H1 (cell line): ENCODE measurements at regions not wholly inside any gene's neighbourhood (a gene's known extent, or its start where the extent isn't known, plus 50 kb on each side); places are given as distances from the start of the nearest gene placed in this dataset.

Experiments
- CHD2 ChIP-seq: IDR thresholded peaks from 2 replicates; pipeline ENCODE4 v1.6.1; 2012; ENCODE audit warnings: low read length, improper control_type of control experiment
- KDM5A ChIP-seq: fragments of 200-600 bp; IDR thresholded peaks from 2 replicates; pipeline ENCODE4 v1.7.1; 2012; ENCODE audit warnings: mild to moderate bottlenecking, low read length, inconsistent platforms, mixed read lengths
- POLR2A ChIP-seq, 2 experiments: IDR thresholded peaks; 1 replicate in 1 of 2; 2 replicates in 1 of 2; pipeline ENCODE4 v1.6.1; 2011; ENCODE audit warnings: low read depth in 2 of 2, low read length in 2 of 2, mild to moderate bottlenecking in 2 of 2; ENCODE audit errors: control extremely low read depth in 1 of 2
- POLR2AphosphoS5 ChIP-seq: IDR thresholded peaks from 2 replicates; pipeline ENCODE4 v1.6.1; 2011; ENCODE audit warnings: low read depth, low read length
- TAF1 ChIP-seq: IDR thresholded peaks from 2 replicates; pipeline ENCODE4 v1.6.1; 2011; ENCODE audit warnings: mild to moderate bottlenecking, low read depth, low read length
- YY1 ChIP-seq: IDR thresholded peaks from 2 replicates; pipeline ENCODE4 v1.6.1; 2011; ENCODE audit warnings: low read depth, mild to moderate bottlenecking, low read length
- ZNF274 ChIP-seq: IDR thresholded peaks from 2 replicates; pipeline ENCODE4 v1.7.0; 2012; ENCODE audit warnings: low read length, borderline replicate concordance; ENCODE audit errors: extremely low read depth
- TF ChIP-seq, protein P1 (sequence below), 3 experiments: IDR thresholded peaks; 1 replicate in 2 of 3; 2 replicates in 1 of 3; pipeline versions ENCODE4 v1.5.1 to v1.6.1; 2011; ENCODE audit warnings: low read length in 3 of 3, mild to moderate bottlenecking in 3 of 3, inconsistent platforms in 2 of 3, low read depth in 1 of 3, moderate library complexity in 1 of 3; ENCODE audit not compliant: insufficient read depth in 1 of 3; ENCODE audit errors: control extremely low read depth in 1 of 3
- TF ChIP-seq, protein P2 (sequence below): IDR thresholded peaks from 2 replicates; pipeline ENCODE4 v1.6.1; 2012; ENCODE audit warnings: inconsistent platforms

DNA sequence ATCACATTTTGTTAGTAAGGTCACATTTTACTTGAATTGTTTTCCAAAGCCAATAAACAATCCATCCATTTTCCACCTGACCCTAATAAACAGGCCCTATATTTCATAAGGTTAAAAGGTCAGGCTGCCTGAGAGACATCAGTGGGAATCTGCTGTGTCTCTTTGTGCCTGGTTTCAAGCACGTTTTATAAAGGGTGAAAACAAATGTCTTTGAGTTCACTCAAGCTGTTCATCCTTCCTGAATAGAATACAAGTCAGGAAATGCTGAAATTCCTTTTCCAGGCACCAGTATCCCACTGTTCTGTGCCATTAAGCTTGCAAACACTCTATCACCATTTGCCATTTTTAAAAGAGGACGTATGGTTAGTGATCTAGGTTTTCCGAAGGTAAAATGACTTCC lies 67.5 kb upstream of the SPATA13 start:
- TF ChIP-seq, protein P1, sequence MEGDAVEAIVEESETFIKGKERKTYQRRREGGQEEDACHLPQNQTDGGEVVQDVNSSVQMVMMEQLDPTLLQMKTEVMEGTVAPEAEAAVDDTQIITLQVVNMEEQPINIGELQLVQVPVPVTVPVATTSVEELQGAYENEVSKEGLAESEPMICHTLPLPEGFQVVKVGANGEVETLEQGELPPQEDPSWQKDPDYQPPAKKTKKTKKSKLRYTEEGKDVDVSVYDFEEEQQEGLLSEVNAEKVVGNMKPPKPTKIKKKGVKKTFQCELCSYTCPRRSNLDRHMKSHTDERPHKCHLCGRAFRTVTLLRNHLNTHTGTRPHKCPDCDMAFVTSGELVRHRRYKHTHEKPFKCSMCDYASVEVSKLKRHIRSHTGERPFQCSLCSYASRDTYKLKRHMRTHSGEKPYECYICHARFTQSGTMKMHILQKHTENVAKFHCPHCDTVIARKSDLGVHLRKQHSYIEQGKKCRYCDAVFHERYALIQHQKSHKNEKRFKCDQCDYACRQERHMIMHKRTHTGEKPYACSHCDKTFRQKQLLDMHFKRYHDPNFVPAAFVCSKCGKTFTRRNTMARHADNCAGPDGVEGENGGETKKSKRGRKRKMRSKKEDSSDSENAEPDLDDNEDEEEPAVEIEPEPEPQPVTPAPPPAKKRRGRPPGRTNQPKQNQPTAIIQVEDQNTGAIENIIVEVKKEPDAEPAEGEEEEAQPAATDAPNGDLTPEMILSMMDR (IDR thresholded peaks at IDR 0.05; ENCODE audit: control extremely low read depth in 1 of 3, insufficient read depth in 1 of 3, low read depth in 1 of 3, low read length in 3 of 3) = no peak
- TF ChIP-seq KDM5A (no peak), ZNF274 (no peak), POLR2A (IDR thresholded peaks at IDR 0.05; ENCODE audit: control extremely low read depth in 1 of 2, low read depth in 2 of 2, low read length in 2 of 2) (no peak), TAF1 (no peak), YY1 (no peak), POLR2AphosphoS5 (no peak), CHD2 (no peak)
- TF ChIP-seq, protein P2, sequence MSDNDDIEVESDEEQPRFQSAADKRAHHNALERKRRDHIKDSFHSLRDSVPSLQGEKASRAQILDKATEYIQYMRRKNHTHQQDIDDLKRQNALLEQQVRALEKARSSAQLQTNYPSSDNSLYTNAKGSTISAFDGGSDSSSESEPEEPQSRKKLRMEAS = no peak
